CD4-positive, alpha-beta T cell treated with Interleukin-17A for 1 hour (primary cell): ENCODE measurements at regions not wholly inside any gene's neighbourhood (a gene's known extent, or its start where the extent isn't known, plus 50 kb on each side); places are given as distances from the start of the nearest gene placed in this dataset.
"Not testable (repeated sequence)": the region's sequence is repeated elsewhere in the genome, so short reads cannot be mapped to it uniquely, and the experiment has no call there.

ENCODE experiments used
- DNase-seq: peaks from one replicate; pipeline ENCODE4 v3.0.0-alpha.2; 2020

- DNase-seq: no peak
Observed at GRCh38 chr4:164614329-164614728, 139.6 kb upstream of the SMIM31 start.

- no peak for DNase-seq
Observed at GRCh38 chr4:164614999-164615398, 138.9 kb upstream of the SMIM31 start.

- no peak for DNase-seq
Observed at GRCh38 chr4:164615964-164616363, 138.0 kb upstream of the SMIM31 start.

- DNase-seq: no peak
Observed at GRCh38 chr4:164616961-164617360, 137.0 kb upstream of the SMIM31 start.

- no peak for DNase-seq
Observed at GRCh38 chr4:164617426-164617825, 136.5 kb upstream of the SMIM31 start.

GRCh38 chr4:164617911-164618310 lies 136.0 kb upstream of the SMIM31 start:
- DNase-seq: no peak

- no peak for DNase-seq
Observed at GRCh38 chr4:164621886-164622521, 131.9 kb upstream of the SMIM31 start.

- no peak for DNase-seq
Observed at GRCh38 chr4:164623099-164623498, 130.8 kb upstream of the SMIM31 start.

- no peak for DNase-seq
Observed at GRCh38 chr4:164639001-164639400, 114.9 kb upstream of the SMIM31 start.

- DNase-seq: no peak
Observed at GRCh38 chr4:164648151-164648848, 105.6 kb upstream of the SMIM31 start.

- DNase-seq: no peak
Observed at GRCh38 chr4:164648849-164649212, 105.1 kb upstream of the SMIM31 start.

GRCh38 chr4:164659765-164660164 lies 94.2 kb upstream of the SMIM31 start:
- DNase-seq: no peak

- not testable (repeated sequence) for DNase-seq
Observed at GRCh38 chr4:164676152-164676551, 77.8 kb upstream of the SMIM31 start.

- DNase-seq: no peak
Observed at GRCh38 chr4:164683040-164683439, 70.9 kb upstream of the SMIM31 start.

- DNase-seq: no peak
Observed at GRCh38 chr4:164695650-164696049, 58.3 kb upstream of the SMIM31 start.

- no peak for DNase-seq
Observed at GRCh38 chr4:164700471-164700870, 53.5 kb upstream of the SMIM31 start.

- no peak for DNase-seq
Observed at GRCh38 chr4:164701665-164702064, 52.3 kb upstream of the SMIM31 start.
